IMR-90 (cell line): ENCODE measurements at regions not wholly inside any gene's neighbourhood (a gene's known extent, or its start where the extent isn't known, plus 50 kb on each side); places are given as distances from the start of the nearest gene placed in this dataset.

Experiments
- ATAC-seq: fragments of 200-7000 bp; cut with Tn5 transposase; 2 replicates; pipeline ENCODE4 v1.9.1; 2020; ENCODE audit warnings: low read depth, mild to moderate bottlenecking, moderate library complexity
- BruUV-seq: library from RNA; stranded (reverse); fragments of 400-500 nt; replicated peaks from 2 replicates; lab custom pipeline; 2021; lab: Mats Ljungman, UMichigan
- CTCF ChIA-PET: fragments of 300-600 bp; formaldehyde crosslinking; extraction: SDS; loops from one replicate; lab custom pipeline; 2021; ENCODE audit warnings: antibody characterized with exemption; lab: Yijun Ruan, JAX
- POLR2A ChIA-PET: fragments of 300-600 bp; sonication (Branson Sonifier 250); formaldehyde crosslinking; loops from one replicate; lab custom pipeline; 2022; ENCODE audit warnings: antibody characterized with exemption; ENCODE audit not compliant: unreplicated experiment; lab: Charles Lee
- DNase-seq: peaks from one replicate; pipeline ENCODE4 v3.0.0; 2013
- H2AFZ ChIP-seq: replicated peaks from 2 replicates; pipeline ENCODE3; 2013; ENCODE audit warnings: low read length, mild to moderate bottlenecking; ENCODE audit not compliant: poor library complexity
- H2AK5ac ChIP-seq: 2 replicates; pipeline ENCODE4 v1.6.1; 2013; ENCODE audit warnings: low read depth, low read length, inconsistent platforms
- H2AK9ac ChIP-seq: replicated peaks from 2 replicates; pipeline ENCODE3; 2013; ENCODE audit warnings: mild to moderate bottlenecking, low read depth, low read length, moderate library complexity; ENCODE audit not compliant: poor library complexity
- H2BK120ac ChIP-seq: 2 replicates; pipeline ENCODE4 v1.6.1; 2013; ENCODE audit warnings: low read depth, low read length, inconsistent platforms
- H2BK15ac ChIP-seq: 3 replicates; pipeline ENCODE4 v1.6.1; 2013; ENCODE audit warnings: low read depth, low read length, inconsistent platforms
- H2BK20ac ChIP-seq: 2 replicates; pipeline ENCODE4 v1.6.1; 2013; ENCODE audit warnings: low read depth, mild to moderate bottlenecking, inconsistent platforms, low read length, moderate library complexity
- H2BK5ac ChIP-seq: 2 replicates; pipeline ENCODE4 v1.6.1; 2013; ENCODE audit warnings: mild to moderate bottlenecking, low read depth, low read length, inconsistent platforms; ENCODE audit not compliant: poor library complexity, severe bottlenecking
- H3K14ac ChIP-seq: replicated peaks from 2 replicates; pipeline ENCODE4 v1.6.1; 2013; ENCODE audit warnings: low read depth, low read length, inconsistent platforms
- H3K18ac ChIP-seq: 2 replicates; pipeline ENCODE4 v1.6.1; 2013; ENCODE audit warnings: low read depth, low read length, control low read depth
- H3K23ac ChIP-seq: 2 replicates; pipeline ENCODE4 v1.6.1; 2013; ENCODE audit warnings: low read depth, low read length, inconsistent platforms
- H3K27ac ChIP-seq: 2 replicates; pipeline ENCODE4 v1.5.1; 2013; ENCODE audit warnings: mild to moderate bottlenecking, control low read depth, low read length; ENCODE audit not compliant: insufficient read depth
- H3K27me3 ChIP-seq: 2 replicates; pipeline ENCODE4 v1.6.1; 2013; ENCODE audit warnings: low read length; ENCODE audit not compliant: control insufficient read depth, insufficient read depth
- H3K36me3 ChIP-seq: 2 replicates; pipeline ENCODE4 v1.6.1; 2013; ENCODE audit warnings: low read length, mixed read lengths; ENCODE audit not compliant: control insufficient read depth, insufficient read depth
- H3K4ac ChIP-seq: 2 replicates; pipeline ENCODE4 v1.6.1; 2013; ENCODE audit warnings: low read depth, low read length, inconsistent platforms
- H3K4me1 ChIP-seq: 2 replicates; pipeline ENCODE4 v1.6.1; 2013; ENCODE audit warnings: low read length, mixed read lengths; ENCODE audit not compliant: control insufficient read depth, insufficient read depth
- H3K4me2 ChIP-seq: 2 replicates; pipeline ENCODE4 v1.6.1; 2013; ENCODE audit warnings: low read depth, mild to moderate bottlenecking, control low read depth, low read length, moderate library complexity
- H3K4me3 ChIP-seq: 2 replicates; pipeline ENCODE4 v1.5.1; 2013; ENCODE audit warnings: low read depth, mild to moderate bottlenecking, control low read depth, low read length, moderate library complexity; ENCODE audit not compliant: insufficient read depth
- H3K56ac ChIP-seq: 2 replicates; pipeline ENCODE4 v1.6.1; 2013; ENCODE audit warnings: low read length, inconsistent platforms; ENCODE audit not compliant: insufficient read depth; ENCODE audit errors: extremely low read depth
- H3K79me1 ChIP-seq, 2 experiments: 2 replicates each; pipeline ENCODE4 v1.6.1; 2013; ENCODE audit warnings: low read length in 2 of 2, inconsistent platforms in 1 of 2, low read depth in 1 of 2
- H3K9ac ChIP-seq: 2 replicates; pipeline ENCODE4 v1.6.1; 2013; ENCODE audit warnings: low read depth, low read length, control low read depth
- H3K9me1 ChIP-seq: 2 replicates; pipeline ENCODE4 v1.6.1; 2013; ENCODE audit warnings: low read length, inconsistent platforms; ENCODE audit not compliant: insufficient read depth
- H3K9me3 ChIP-seq: 2 replicates; pipeline ENCODE4 v1.6.1; 2013; ENCODE audit warnings: low read length; ENCODE audit not compliant: control insufficient read depth, insufficient read depth
- H4K20me1 ChIP-seq: 2 replicates; pipeline ENCODE4 v1.6.1; 2013; ENCODE audit warnings: low read length, inconsistent platforms; ENCODE audit not compliant: insufficient read depth
- H4K5ac ChIP-seq: 2 replicates; pipeline ENCODE4 v1.6.1; 2013; ENCODE audit warnings: mild to moderate bottlenecking, low read depth, low read length, control low read depth
- H4K8ac ChIP-seq, 2 experiments: 2 replicates each; pipeline ENCODE4 v1.6.1; 2013; ENCODE audit warnings: low read depth in 2 of 2, low read length in 2 of 2, control low read depth in 1 of 2, inconsistent platforms in 1 of 2
- H4K91ac ChIP-seq: 2 replicates; pipeline ENCODE4 v1.6.1; 2013; ENCODE audit warnings: low read depth, low read length, inconsistent platforms; ENCODE audit not compliant: insufficient read depth
- BHLHE40 ChIP-seq: fragments of 150-350 bp; IDR thresholded peaks from 2 replicates; pipeline ENCODE4 v1.6.1; 2016; ENCODE audit warnings: mild to moderate bottlenecking, low read depth, low read length
- CEBPB ChIP-seq: IDR thresholded peaks from 2 replicates; pipeline ENCODE4 v1.6.1; 2012; ENCODE audit warnings: low read depth, low read length, improper control_type of control experiment
- CHD1 ChIP-seq: IDR thresholded peaks from 2 replicates; pipeline ENCODE4 v1.6.1; 2012; ENCODE audit warnings: low read depth, low read length, improper control_type of control experiment
- FOS ChIP-seq: fragments of 150-350 bp; IDR thresholded peaks from 2 replicates; pipeline ENCODE4 v1.6.1; 2016; ENCODE audit warnings: low read depth, low read length
- MAFK ChIP-seq: IDR thresholded peaks from 2 replicates; pipeline ENCODE4 v1.6.1; 2012; ENCODE audit warnings: low read depth, low read length, improper control_type of control experiment
- MAZ ChIP-seq: IDR thresholded peaks from 2 replicates; pipeline ENCODE4 v1.6.1; 2012; ENCODE audit warnings: low read depth, mild to moderate bottlenecking, low read length, improper control_type of control experiment, moderate library complexity, borderline replicate concordance
- MXI1 ChIP-seq: IDR thresholded peaks from 2 replicates; pipeline ENCODE4 v1.6.1; 2012; ENCODE audit warnings: low read depth, mild to moderate bottlenecking, low read length, moderate library complexity, borderline replicate concordance
- NFE2L2 ChIP-seq: fragments of 150-350 bp; IDR thresholded peaks from 2 replicates; pipeline ENCODE4 v1.6.1; 2016; ENCODE audit warnings: low read depth, mild to moderate bottlenecking, low read length
- POLR2A ChIP-seq: IDR thresholded peaks from 2 replicates; pipeline ENCODE4 v1.6.1; 2012; ENCODE audit warnings: mild to moderate bottlenecking, low read depth, low read length
- RAD21 ChIP-seq: IDR thresholded peaks from 2 replicates; pipeline ENCODE4 v1.6.1; 2012; ENCODE audit warnings: low read length, improper control_type of control experiment
- RCOR1 ChIP-seq: IDR thresholded peaks from 2 replicates; pipeline ENCODE4 v1.6.1; 2012; ENCODE audit warnings: mild to moderate bottlenecking, low read length, improper control_type of control experiment; ENCODE audit not compliant: insufficient replicate concordance
- RFX5 ChIP-seq: IDR thresholded peaks from 2 replicates; pipeline ENCODE4 v1.8.0; 2012; ENCODE audit warnings: low read depth, mild to moderate bottlenecking, low read length, moderate library complexity
- SMC3 ChIP-seq: fragments of 150-350 bp; IDR thresholded peaks from 2 replicates; pipeline ENCODE4 v1.6.1; 2016; ENCODE audit warnings: low read depth, mild to moderate bottlenecking, antibody characterized with exemption, low read length, moderate library complexity
- WGBS, 2 experiments: methylation state at CpG; one replicate each; pipeline versions ENCODE4 v1.1.5 to v1.1.7; 2013; ENCODE audit warnings: missing lambda C conversion rate in 2 of 2; ENCODE audit not compliant: insufficient read length in 1 of 2; ENCODE audit errors: extremely low coverage in 2 of 2; 5-methylcytosine and 5-hydroxymethylcytosine counted together
- dilution Hi-C: fragments of 300-500 bp; cut with HindIII; formaldehyde crosslinking; loops from one replicate; pipeline ENCODE4 v1.14.3; 2018; ENCODE audit warnings: low sequenced_read_pairs; ENCODE audit not compliant: unreplicated experiment
- in situ Hi-C: fragments of 300-500 bp; cut with MboI; formaldehyde crosslinking; loops from 3 replicates; pipeline ENCODE4 v1.14.3; 2019; ENCODE audit warnings: low sequenced_read_pairs, inconsistent platforms, mixed read lengths
- intact Hi-C: fragments of 100-400 bp; cut with micrococcal nuclease; formaldehyde crosslinking; loops from 2 replicates; pipeline ENCODE4 v1.10.0; 2022
- TF ChIP-seq, protein P1 (sequence below): fragments of 150-350 bp; IDR thresholded peaks from 2 replicates; pipeline ENCODE4 v1.6.1; 2017; ENCODE audit warnings: mild to moderate bottlenecking, antibody characterized with exemption, low read length, low read depth
- TF ChIP-seq, protein P2 (sequence below): conservative IDR thresholded peaks from 2 replicates; pipeline ENCODE4 v1.5.1; 2012; ENCODE audit warnings: mild to moderate bottlenecking, low read depth, low read length, improper control_type of control experiment

DNA sequence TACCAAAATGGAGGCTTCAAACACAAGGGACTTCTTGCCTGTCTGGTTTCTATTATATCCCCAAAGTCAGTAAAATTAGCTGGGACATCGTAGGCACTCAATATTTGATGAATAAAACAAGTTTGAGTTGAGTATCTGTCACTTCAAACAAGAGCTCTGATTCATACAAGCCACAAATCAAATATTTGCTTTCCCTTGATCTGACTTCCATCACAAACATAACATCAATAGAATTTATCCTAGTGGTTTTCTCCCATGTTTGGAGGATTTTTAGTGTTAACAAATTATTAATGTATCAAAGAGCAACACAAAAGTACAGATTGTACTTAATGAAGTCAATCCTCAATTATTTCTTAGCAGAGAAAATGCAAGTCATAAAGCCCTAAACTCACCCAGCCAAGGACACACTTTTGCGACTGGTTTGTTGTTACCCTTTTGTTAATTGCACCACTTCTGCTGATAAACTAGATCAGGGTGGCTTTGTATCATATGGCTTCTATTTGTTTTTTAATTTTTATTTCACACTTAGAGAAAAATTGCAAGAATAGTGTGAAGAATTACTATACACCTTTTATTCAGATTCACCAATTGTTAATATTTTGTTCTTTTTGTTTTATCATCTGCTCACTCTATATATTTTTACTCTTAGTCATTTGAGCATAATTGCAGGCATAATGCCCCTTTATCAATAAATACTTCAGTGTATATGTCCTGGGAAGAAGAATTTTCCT lies 117.4 kb upstream of the PRDM1 start:
- no peak for ATAC-seq
- Histone ChIP-seq H2BK15ac (no peak overlapping the region), H2BK20ac (no peak overlapping the region), H3K9me3 (peaks cover 2% of the 10 kb centered on the region), H3K14ac (no peak overlapping the region), H3K23ac (no peak overlapping the region), H3K79me1 (no peaks in the 10 kb centered on the region), H3K9ac (no peak overlapping the region), H3K18ac (no peak overlapping the region), H3K4me3 (no peak overlapping the region), H2BK120ac (no peak overlapping the region), H4K5ac (no peak overlapping the region), H3K4ac (no peak overlapping the region), H2AFZ (no peak overlapping the region), H3K27ac (no peak overlapping the region), H3K56ac (no peak overlapping the region), H4K20me1 (no peaks in the 10 kb centered on the region), H4K8ac (no peak overlapping the region), H2AK5ac (no peak overlapping the region), H3K4me2 (no peak overlapping the region), H3K36me3 (no peaks in the 10 kb centered on the region), H2AK9ac (no peak overlapping the region), H3K27me3 (no peaks in the 10 kb centered on the region), H3K9me1 (no peaks in the 10 kb centered on the region), H2BK5ac (no peak overlapping the region), H4K91ac (no peak overlapping the region), H3K4me1 (0 out of 2 replicates have a peak, but pooled peaks cover 2% of the 10 kb centered on the region)
- no CpG with 5 or more reads among the region's 2 CpGs for WGBS, 2 experiments
- ChIA-PET CTCF (interaction anchor here (0.5 kb wide), 1 partner anchor 476 kb away, joined by 3 read pairs; no protein-coding TSS in a partner anchor), POLR2A (no interaction called here)
- in situ Hi-C loops, result no loop called here
- no peak for DNase-seq
- dilution Hi-C loops, result no loop called here
- intact Hi-C loops, result no loop called here
- TF ChIP-seq, protein P1, sequence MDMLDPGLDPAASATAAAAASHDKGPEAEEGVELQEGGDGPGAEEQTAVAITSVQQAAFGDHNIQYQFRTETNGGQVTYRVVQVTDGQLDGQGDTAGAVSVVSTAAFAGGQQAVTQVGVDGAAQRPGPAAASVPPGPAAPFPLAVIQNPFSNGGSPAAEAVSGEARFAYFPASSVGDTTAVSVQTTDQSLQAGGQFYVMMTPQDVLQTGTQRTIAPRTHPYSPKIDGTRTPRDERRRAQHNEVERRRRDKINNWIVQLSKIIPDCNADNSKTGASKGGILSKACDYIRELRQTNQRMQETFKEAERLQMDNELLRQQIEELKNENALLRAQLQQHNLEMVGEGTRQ, result no peak
- TF ChIP-seq MAZ (no peak), SMC3 (no peak), BHLHE40 (no peak), RCOR1 (no peak), RFX5 (no peak), MAFK (no peak), FOS (no peak), CEBPB (no peak), MXI1 (no peak), POLR2A (no peak), RAD21 (no peak), NFE2L2 (no peak), CHD1 (no peak)
- TF ChIP-seq, protein P2, sequence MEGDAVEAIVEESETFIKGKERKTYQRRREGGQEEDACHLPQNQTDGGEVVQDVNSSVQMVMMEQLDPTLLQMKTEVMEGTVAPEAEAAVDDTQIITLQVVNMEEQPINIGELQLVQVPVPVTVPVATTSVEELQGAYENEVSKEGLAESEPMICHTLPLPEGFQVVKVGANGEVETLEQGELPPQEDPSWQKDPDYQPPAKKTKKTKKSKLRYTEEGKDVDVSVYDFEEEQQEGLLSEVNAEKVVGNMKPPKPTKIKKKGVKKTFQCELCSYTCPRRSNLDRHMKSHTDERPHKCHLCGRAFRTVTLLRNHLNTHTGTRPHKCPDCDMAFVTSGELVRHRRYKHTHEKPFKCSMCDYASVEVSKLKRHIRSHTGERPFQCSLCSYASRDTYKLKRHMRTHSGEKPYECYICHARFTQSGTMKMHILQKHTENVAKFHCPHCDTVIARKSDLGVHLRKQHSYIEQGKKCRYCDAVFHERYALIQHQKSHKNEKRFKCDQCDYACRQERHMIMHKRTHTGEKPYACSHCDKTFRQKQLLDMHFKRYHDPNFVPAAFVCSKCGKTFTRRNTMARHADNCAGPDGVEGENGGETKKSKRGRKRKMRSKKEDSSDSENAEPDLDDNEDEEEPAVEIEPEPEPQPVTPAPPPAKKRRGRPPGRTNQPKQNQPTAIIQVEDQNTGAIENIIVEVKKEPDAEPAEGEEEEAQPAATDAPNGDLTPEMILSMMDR, result no peak
- no TSS peak for BruUV-seq
